RWPE2 (cell line): ENCODE measurements at regions not wholly inside any gene's neighbourhood (a gene's known extent, or its start where the extent isn't known, plus 50 kb on each side); places are given as distances from the start of the nearest gene placed in this dataset.

Source experiments
- ATAC-seq: fragments of 200-7000 bp; cut with Tn5 transposase; 3 replicates; pipeline ENCODE4 v1.9.1; 2021; ENCODE audit warnings: low read depth
- DNase-seq: peaks from one replicate; pipeline ENCODE4 v3.0.0-alpha.2; 2020; ENCODE audit warnings: low spot score
- H3K27ac ChIP-seq: fragments of 450-650 bp; 2 replicates; pipeline ENCODE4 v1.5.1; 2017; ENCODE audit warnings: mild to moderate bottlenecking; ENCODE audit not compliant: poor library complexity, severe bottlenecking
- H3K27me3 ChIP-seq: fragments of 250-450 bp; sonication (Bioruptor Pico); 2 replicates; pipeline ENCODE4 v1.5.1; 2021; ENCODE audit warnings: mild to moderate bottlenecking, moderate library complexity; ENCODE audit not compliant: insufficient read depth, poor library complexity, severe bottlenecking
- H3K36me3 ChIP-seq: fragments of 250-450 bp; sonication (Bioruptor Pico); 2 replicates; pipeline ENCODE4 v1.5.1; 2020; ENCODE audit warnings: low read depth, mild to moderate bottlenecking, moderate library complexity
- H3K4me1 ChIP-seq: fragments of 250-450 bp; sonication (Bioruptor Pico); 2 replicates; pipeline ENCODE4 v1.5.1; 2021; ENCODE audit warnings: mild to moderate bottlenecking, moderate library complexity; ENCODE audit not compliant: insufficient read depth, poor library complexity, severe bottlenecking
- H3K4me3 ChIP-seq: fragments of 250-450 bp; sonication (Bioruptor Pico); 2 replicates; pipeline ENCODE4 v1.5.1; 2021; ENCODE audit warnings: mild to moderate bottlenecking, moderate library complexity; ENCODE audit not compliant: severe bottlenecking
- H3K9me3 ChIP-seq: fragments of 250-450 bp; sonication (Bioruptor Pico); 2 replicates; pipeline ENCODE4 v1.5.1; 2021; ENCODE audit warnings: mild to moderate bottlenecking, moderate library complexity; ENCODE audit not compliant: severe bottlenecking
- CTCF ChIP-seq: fragments of 450-650 bp; IDR thresholded peaks from one replicate; pipeline ENCODE4 v1.5.1; 2017; ENCODE audit warnings: mild to moderate bottlenecking, moderate library complexity; ENCODE audit not compliant: poor library complexity, severe bottlenecking

GRCh38 chr2:133956434-133956935, 297.4 kb upstream of the MGAT5 start:
- DNase-seq (no peak), ATAC-seq (no peak)
- Histone ChIP-seq H3K27me3 (no peaks in the 10 kb centered on the region), H3K4me3 (no peak overlapping the region), H3K4me1 (no peaks in the 10 kb centered on the region), H3K9me3 (no peaks in the 10 kb centered on the region), H3K27ac (no peak overlapping the region), H3K36me3 (no peaks in the 10 kb centered on the region)
- no peak for TF ChIP-seq CTCF

- H3K4me3 ChIP-seq, result no peak overlapping the region
Observed at GRCh38 chr2:133957724-133958480, 296.0 kb upstream of the MGAT5 start.

GRCh38 chr2:133959066-133959465, 294.8 kb upstream of the MGAT5 start:
- DNase-seq (no peak), ATAC-seq (no peak)
- Histone ChIP-seq H3K27ac (no peak overlapping the region), H3K4me3 (no peak overlapping the region), H3K27me3 (no peaks in the 10 kb centered on the region), H3K9me3 (no peaks in the 10 kb centered on the region), H3K36me3 (no peaks in the 10 kb centered on the region), H3K4me1 (no peaks in the 10 kb centered on the region)
- no peak for TF ChIP-seq CTCF

More at GRCh38 chr2:133957724-133958480, 296.0 kb upstream of the MGAT5 start:
- ATAC-seq (no peak), DNase-seq (no peak)
- Histone ChIP-seq H3K27ac (no peak overlapping the region), H3K9me3 (no peaks in the 10 kb centered on the region), H3K36me3 (no peaks in the 10 kb centered on the region), H3K27me3 (no peaks in the 10 kb centered on the region), H3K4me1 (no peaks in the 10 kb centered on the region)
- no peak for TF ChIP-seq CTCF

GRCh38 chr2:133966720-133967304, 287.1 kb upstream of the MGAT5 start:
- Histone ChIP-seq H3K4me1 (no peaks in the 10 kb centered on the region), H3K9me3 (no peaks in the 10 kb centered on the region), H3K27ac (no peak overlapping the region), H3K36me3 (no peaks in the 10 kb centered on the region), H3K27me3 (peaks cover 5% of the 10 kb centered on the region), H3K4me3 (no peak overlapping the region)
- no peak for TF ChIP-seq CTCF
- no peak for DNase-seq
- ATAC-seq, result no peak

GRCh38 chr2:133967326-133967725, 286.5 kb upstream of the MGAT5 start:
- H3K27ac ChIP-seq, result no peak overlapping the region
- peaks cover 5% of the 10 kb centered on the region for H3K27me3 ChIP-seq
- no peaks in the 10 kb centered on the region for H3K4me1 ChIP-seq
- H3K4me3 ChIP-seq, result no peak overlapping the region
- no peaks in the 10 kb centered on the region for H3K9me3 ChIP-seq
- H3K36me3 ChIP-seq, result no peaks in the 10 kb centered on the region
- DNase-seq, result no peak
- TF ChIP-seq CTCF, result no peak
- no peak for ATAC-seq
